ENCODE measurements at regions not wholly inside any gene's neighbourhood (a gene's known extent, or its start where the extent isn't known, plus 50 kb on each side); places are given as distances from the start of the nearest gene placed in this dataset.

DNA sequence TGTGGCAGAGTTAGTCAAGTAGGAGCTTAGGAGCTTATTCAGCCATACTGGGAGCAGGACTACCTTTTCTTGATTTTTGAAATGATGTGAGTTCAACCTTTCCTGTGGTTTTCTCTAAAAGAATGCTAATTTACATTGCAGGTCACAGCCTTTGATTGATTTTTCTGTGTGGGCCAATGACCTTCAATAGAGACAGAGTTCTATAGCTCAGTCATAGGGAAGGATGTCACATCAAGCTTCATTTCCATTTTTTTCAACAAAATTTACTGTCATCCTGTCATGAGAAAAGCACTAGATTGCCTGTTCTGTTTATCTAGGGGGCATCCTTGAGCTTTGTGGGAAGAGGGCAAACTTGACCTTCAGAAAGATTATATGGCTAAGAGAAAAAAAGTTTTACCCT is 448.7 kb downstream of the MID1IP1 start:
- H3K4me1 Mint-ChIP-seq (ENCODE audit: low read depth): peaks cover 2% of the 10 kb centered on the region
- DNase-seq (ENCODE audit: low spot score, unreplicated experiment): no peak
- no peaks in the 10 kb centered on the region for H3K36me3 Mint-ChIP-seq (ENCODE audit: insufficient read depth)
- H3K4me3 Mint-ChIP-seq (ENCODE audit: low read depth): no peak overlapping the region
- peaks cover 20% of the 10 kb centered on the region for H3K9me3 Mint-ChIP-seq (ENCODE audit: low read depth)
- no peaks in the 10 kb centered on the region for H3K27me3 Mint-ChIP-seq
- TF ChIP-seq, protein P1, sequence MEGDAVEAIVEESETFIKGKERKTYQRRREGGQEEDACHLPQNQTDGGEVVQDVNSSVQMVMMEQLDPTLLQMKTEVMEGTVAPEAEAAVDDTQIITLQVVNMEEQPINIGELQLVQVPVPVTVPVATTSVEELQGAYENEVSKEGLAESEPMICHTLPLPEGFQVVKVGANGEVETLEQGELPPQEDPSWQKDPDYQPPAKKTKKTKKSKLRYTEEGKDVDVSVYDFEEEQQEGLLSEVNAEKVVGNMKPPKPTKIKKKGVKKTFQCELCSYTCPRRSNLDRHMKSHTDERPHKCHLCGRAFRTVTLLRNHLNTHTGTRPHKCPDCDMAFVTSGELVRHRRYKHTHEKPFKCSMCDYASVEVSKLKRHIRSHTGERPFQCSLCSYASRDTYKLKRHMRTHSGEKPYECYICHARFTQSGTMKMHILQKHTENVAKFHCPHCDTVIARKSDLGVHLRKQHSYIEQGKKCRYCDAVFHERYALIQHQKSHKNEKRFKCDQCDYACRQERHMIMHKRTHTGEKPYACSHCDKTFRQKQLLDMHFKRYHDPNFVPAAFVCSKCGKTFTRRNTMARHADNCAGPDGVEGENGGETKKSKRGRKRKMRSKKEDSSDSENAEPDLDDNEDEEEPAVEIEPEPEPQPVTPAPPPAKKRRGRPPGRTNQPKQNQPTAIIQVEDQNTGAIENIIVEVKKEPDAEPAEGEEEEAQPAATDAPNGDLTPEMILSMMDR (IDR thresholded peaks at IDR 0.05; ENCODE audit: unreplicated experiment): no peak
- H3K27ac Mint-ChIP-seq: no peak overlapping the region

DNA sequence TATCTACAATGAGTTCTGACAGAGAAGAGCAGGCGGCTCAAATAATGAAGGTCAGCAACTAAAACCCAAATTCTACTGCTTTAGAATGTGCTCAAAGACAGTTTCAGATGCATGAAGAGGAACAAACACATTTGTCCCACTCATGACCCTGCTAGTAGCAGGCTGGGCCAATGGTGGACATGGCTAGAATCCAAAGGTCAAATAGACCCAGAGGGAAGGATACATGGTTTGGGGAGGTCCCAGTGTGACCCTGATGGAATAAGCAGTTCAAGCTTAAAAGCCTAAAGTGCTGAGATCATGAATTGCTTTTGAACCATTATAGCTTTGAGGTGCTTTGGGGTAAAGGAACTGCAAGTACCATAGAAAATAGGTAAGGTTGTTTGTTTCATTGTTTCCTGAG is 450.7 kb downstream of the MID1IP1 start:
- Mint-ChIP-seq H3K36me3 (ENCODE audit: insufficient read depth) (no peaks in the 10 kb centered on the region), H3K4me1 (ENCODE audit: low read depth) (peaks cover 2% of the 10 kb centered on the region), H3K27me3 (no peaks in the 10 kb centered on the region), H3K4me3 (ENCODE audit: low read depth) (no peak overlapping the region), H3K9me3 (ENCODE audit: low read depth) (peaks cover 18% of the 10 kb centered on the region), H3K27ac (no peak overlapping the region)
- TF ChIP-seq, protein P1 (IDR thresholded peaks at IDR 0.05; ENCODE audit: unreplicated experiment): no peak
- DNase-seq (ENCODE audit: low spot score, unreplicated experiment): no peak

DNA sequence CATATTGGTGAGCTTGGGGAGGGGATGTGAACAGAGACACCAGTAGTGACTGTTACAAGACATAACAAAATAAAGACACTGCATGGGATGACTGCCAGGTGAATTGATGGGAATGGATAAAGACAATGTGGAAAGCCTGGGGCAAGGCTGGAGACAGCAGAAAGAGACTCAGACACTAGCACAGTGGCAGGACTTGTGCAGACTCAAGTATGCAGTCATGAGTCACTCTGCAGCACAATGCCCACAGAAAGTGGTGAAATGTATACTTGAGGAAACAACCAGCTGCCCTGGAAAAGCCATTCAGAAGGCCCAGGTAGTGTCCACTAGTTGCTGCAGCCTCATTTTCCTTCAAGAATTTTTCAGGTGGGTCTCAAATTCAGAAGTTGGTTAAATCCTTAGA is 452.3 kb downstream of the MID1IP1 start:
- TF ChIP-seq, protein P1 (IDR thresholded peaks at IDR 0.05; ENCODE audit: unreplicated experiment): no peak
- Mint-ChIP-seq H3K4me3 (ENCODE audit: low read depth) (no peak overlapping the region), H3K36me3 (ENCODE audit: insufficient read depth) (no peaks in the 10 kb centered on the region), H3K4me1 (ENCODE audit: low read depth) (peaks cover 2% of the 10 kb centered on the region), H3K27me3 (no peaks in the 10 kb centered on the region), H3K27ac (no peak overlapping the region), H3K9me3 (ENCODE audit: low read depth) (peaks cover 18% of the 10 kb centered on the region)
- DNase-seq (ENCODE audit: low spot score, unreplicated experiment): no peak

DNA sequence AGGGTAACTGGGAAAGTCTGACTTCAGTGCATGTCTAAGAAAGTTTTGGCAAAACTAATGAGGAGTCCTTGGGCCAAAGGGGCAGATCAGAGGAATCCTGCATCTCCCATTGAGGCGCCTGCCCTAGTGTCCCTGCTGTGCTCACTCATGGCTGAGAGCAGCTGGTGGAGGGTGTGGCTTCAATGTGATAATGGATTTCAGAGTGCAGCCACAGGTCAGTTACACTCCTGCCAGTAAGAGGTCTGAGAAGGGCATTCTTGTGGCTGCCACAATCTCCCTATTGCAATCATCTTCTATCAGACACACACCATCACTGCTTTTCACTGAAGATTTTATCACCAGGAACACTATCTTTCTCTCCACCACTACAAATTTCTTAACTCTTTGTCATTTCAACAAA is 457.1 kb downstream of the MID1IP1 start:
- no peaks in the 10 kb centered on the region for H3K36me3 Mint-ChIP-seq (ENCODE audit: insufficient read depth)
- DNase-seq (ENCODE audit: low spot score, unreplicated experiment): no peak
- H3K9me3 Mint-ChIP-seq (ENCODE audit: low read depth): peaks cover 10% of the 10 kb centered on the region
- TF ChIP-seq, protein P1 (IDR thresholded peaks at IDR 0.05; ENCODE audit: unreplicated experiment): no peak
- H3K27ac Mint-ChIP-seq: no peak overlapping the region
- no peaks in the 10 kb centered on the region for H3K4me1 Mint-ChIP-seq (ENCODE audit: low read depth)
- H3K4me3 Mint-ChIP-seq (ENCODE audit: low read depth): no peak overlapping the region
- no peaks in the 10 kb centered on the region for H3K27me3 Mint-ChIP-seq

DNA sequence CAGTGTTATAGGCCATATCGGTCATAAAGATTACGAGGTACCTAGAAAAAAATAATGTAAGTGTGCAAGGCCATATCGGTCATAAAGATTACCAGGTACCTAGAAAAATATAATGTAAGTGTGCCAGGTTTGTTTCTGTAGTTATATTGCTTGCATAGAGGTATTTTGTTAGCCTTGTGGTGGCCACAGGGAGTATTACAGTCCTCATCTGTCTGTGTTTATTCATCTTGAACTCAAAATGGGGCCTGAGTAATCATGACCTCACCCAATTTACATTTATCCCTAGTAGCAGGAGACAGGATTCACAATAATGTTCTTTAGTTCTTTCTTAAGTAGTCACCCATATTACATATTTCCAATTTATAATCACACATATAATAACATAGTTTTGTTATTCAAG is 459.7 kb downstream of the MID1IP1 start:
- DNase-seq (ENCODE audit: low spot score, unreplicated experiment): no peak
- Mint-ChIP-seq H3K4me1 (ENCODE audit: low read depth) (no peaks in the 10 kb centered on the region), H3K27ac (no peak overlapping the region), H3K4me3 (ENCODE audit: low read depth) (no peak overlapping the region), H3K9me3 (ENCODE audit: low read depth) (peaks cover 11% of the 10 kb centered on the region), H3K27me3 (no peaks in the 10 kb centered on the region), H3K36me3 (ENCODE audit: insufficient read depth) (no peaks in the 10 kb centered on the region)
- TF ChIP-seq, protein P1 (IDR thresholded peaks at IDR 0.05; ENCODE audit: unreplicated experiment): no peak
